Loucy (cell line): ENCODE measurements at regions not wholly inside any gene's neighbourhood (a gene's known extent, or its start where the extent isn't known, plus 50 kb on each side); places are given as distances from the start of the nearest gene placed in this dataset.

ENCODE experiments used
- H2AFZ ChIP-seq: fragments of 200-600 bp; sonication (generic); 2 replicates; pipeline ENCODE4 v1.6.0; 2016; ENCODE audit warnings: antibody characterized with exemption, mild to moderate bottlenecking, low read length, moderate library complexity
- H3F3A ChIP-seq: fragments of 200-600 bp; 2 replicates; pipeline ENCODE4 v1.6.0; 2016; ENCODE audit warnings: antibody characterized with exemption, low read depth, mild to moderate bottlenecking
- H3K27me3 ChIP-seq: fragments of 200-600 bp; sonication (generic); 2 replicates; pipeline ENCODE4 v1.6.1; 2014; ENCODE audit warnings: low read length, mild to moderate bottlenecking; ENCODE audit not compliant: insufficient read depth, poor library complexity, severe bottlenecking
- H3K36me3 ChIP-seq: fragments of 200-600 bp; sonication (generic); 2 replicates; pipeline ENCODE4 v1.6.1; 2016; ENCODE audit warnings: low read length; ENCODE audit not compliant: insufficient read depth
- H3K4me1 ChIP-seq: fragments of 200-600 bp; sonication (generic); 2 replicates; pipeline ENCODE4 v1.5.1; 2014; ENCODE audit warnings: low read length, mild to moderate bottlenecking; ENCODE audit not compliant: insufficient read depth, poor library complexity, severe bottlenecking
- H3K4me2 ChIP-seq: fragments of 200-600 bp; sonication (generic); 2 replicates; pipeline ENCODE4 v1.6.0; 2014; ENCODE audit warnings: antibody characterized with exemption, low read length, low read depth, mild to moderate bottlenecking; ENCODE audit not compliant: poor library complexity, severe bottlenecking
- H3K4me3 ChIP-seq: fragments of 200-600 bp; sonication (generic); 2 replicates; pipeline ENCODE4 v1.5.1; 2014; ENCODE audit warnings: low read length, mild to moderate bottlenecking, mixed read lengths; ENCODE audit not compliant: poor library complexity, severe bottlenecking
- H3K79me2 ChIP-seq: fragments of 200-600 bp; sonication (generic); 2 replicates; pipeline ENCODE4 v1.6.1; 2014; ENCODE audit warnings: low read length; ENCODE audit not compliant: insufficient read depth
- H3K9ac ChIP-seq: fragments of 200-600 bp; sonication (generic); 2 replicates; pipeline ENCODE4 v1.6.0; 2014; ENCODE audit warnings: mild to moderate bottlenecking, low read depth, low read length, moderate library complexity; ENCODE audit not compliant: poor library complexity, severe bottlenecking
- H3K9me2 ChIP-seq: fragments of 200-600 bp; sonication (generic); replicated peaks from 2 replicates; pipeline ENCODE4 v1.6.1; 2016; ENCODE audit warnings: low read depth, low read length, mixed read lengths
- H3K9me3 ChIP-seq: fragments of 200-600 bp; sonication (generic); 2 replicates; pipeline ENCODE4 v1.6.1; 2014; ENCODE audit warnings: mild to moderate bottlenecking, antibody characterized with exemption, low read length, low read depth; ENCODE audit not compliant: insufficient read depth
- H4K20me1 ChIP-seq: fragments of 200-600 bp; sonication (generic); 2 replicates; pipeline ENCODE4 v1.6.0; 2014; ENCODE audit warnings: antibody characterized with exemption, low read length, mild to moderate bottlenecking; ENCODE audit not compliant: insufficient read depth, poor library complexity, severe bottlenecking
- CTCF ChIP-seq: fragments of 200-600 bp; sonication (generic); conservative IDR thresholded peaks from 2 replicates; pipeline ENCODE4 v1.5.1; 2014; ENCODE audit warnings: mild to moderate bottlenecking, antibody characterized with exemption, low read length
- EZH2phosphoT487 ChIP-seq: fragments of 200-600 bp; IDR thresholded peaks from 2 replicates; pipeline ENCODE4 v1.6.1; 2018; ENCODE audit warnings: antibody characterized with exemption, mild to moderate bottlenecking, moderate library complexity, borderline replicate concordance

GRCh38 chr2:191749181-191749540, 71.2 kb downstream of the NABP1 start:
- H3K9me2 ChIP-seq: no peaks in the 10 kb centered on the region
- no peaks in the 10 kb centered on the region for H3K9me3 ChIP-seq
- H4K20me1 ChIP-seq: no peaks in the 10 kb centered on the region
- H3F3A ChIP-seq: no peaks in the 10 kb centered on the region
- H3K4me1 ChIP-seq: no peaks in the 10 kb centered on the region
- H3K79me2 ChIP-seq: no peaks in the 10 kb centered on the region
- no peak overlapping the region for H2AFZ ChIP-seq
- TF ChIP-seq CTCF: no peak
- TF ChIP-seq EZH2phosphoT487: no peak
- no peak overlapping the region for H3K4me2 ChIP-seq
- H3K27me3 ChIP-seq: peaks cover 24% of the 10 kb centered on the region
- H3K36me3 ChIP-seq: no peaks in the 10 kb centered on the region
- no peak overlapping the region for H3K4me3 ChIP-seq
- no peak overlapping the region for H3K9ac ChIP-seq

GRCh38 chr2:191754103-191754502, 76.2 kb downstream of the NABP1 start:
- no peaks in the 10 kb centered on the region for H3K4me1 ChIP-seq
- TF ChIP-seq EZH2phosphoT487 (no peak), CTCF (no peak)
- H2AFZ ChIP-seq: no peak overlapping the region
- no peaks in the 10 kb centered on the region for H3K36me3 ChIP-seq
- H3K9ac ChIP-seq: no peak overlapping the region
- no peaks in the 10 kb centered on the region for H4K20me1 ChIP-seq
- H3K9me3 ChIP-seq: no peaks in the 10 kb centered on the region
- H3K4me2 ChIP-seq: no peak overlapping the region
- no peaks in the 10 kb centered on the region for H3K9me2 ChIP-seq
- no peaks in the 10 kb centered on the region for H3K79me2 ChIP-seq
- no peaks in the 10 kb centered on the region for H3K27me3 ChIP-seq
- H3F3A ChIP-seq: no peaks in the 10 kb centered on the region
- H3K4me3 ChIP-seq: no peak overlapping the region

- H3K4me3 ChIP-seq: no peak overlapping the region
- H3K27me3 ChIP-seq: no peaks in the 10 kb centered on the region
- no peak overlapping the region for H3K9ac ChIP-seq
- no peaks in the 10 kb centered on the region for H3K9me2 ChIP-seq
- H4K20me1 ChIP-seq: no peaks in the 10 kb centered on the region
- H2AFZ ChIP-seq: no peak overlapping the region
- H3K9me3 ChIP-seq: no peaks in the 10 kb centered on the region
- no peak for TF ChIP-seq EZH2phosphoT487
- no peak for TF ChIP-seq CTCF
- no peaks in the 10 kb centered on the region for H3F3A ChIP-seq
- H3K36me3 ChIP-seq: no peaks in the 10 kb centered on the region
- H3K79me2 ChIP-seq: no peaks in the 10 kb centered on the region
- no peaks in the 10 kb centered on the region for H3K4me1 ChIP-seq
- H3K4me2 ChIP-seq: no peak overlapping the region
Measured at GRCh38 chr2:191756761-191757160, 78.8 kb downstream of the NABP1 start.
